ENCODE measurements at regions not wholly inside any gene's neighbourhood (a gene's known extent, or its start where the extent isn't known, plus 50 kb on each side); places are given as distances from the start of the nearest gene placed in this dataset.
A peak's percentile ranks its signal among the peaks of the same experiment; 100 is the strongest.

GRCh38 chr6:137705160-137706082 lies 161.6 kb upstream of the TNFAIP3 start (continued):
- TF ChIP-seq POLR2A (IDR thresholded peaks at IDR 0.05; ENCODE audit: low read depth, low read length), result peak; percentile 47; the same call in 1 of the 2 replicates
- no peak for TF ChIP-seq RCOR1 (IDR thresholded peaks at IDR 0.05; ENCODE audit: insufficient replicate concordance, low read length)

- no peaks in the 10 kb centered on the region; the same call in 1 of the 2 replicates for H3K4me1 ChIP-seq (ENCODE audit: control insufficient read depth, insufficient read depth, low read length)
- H3K18ac ChIP-seq (ENCODE audit: low read depth, low read length), result no peak overlapping the region
- H3K27me3 ChIP-seq (ENCODE audit: control insufficient read depth, insufficient read depth, low read length), result no peaks in the 10 kb centered on the region
- H2BK20ac ChIP-seq (ENCODE audit: low read depth, low read length), result no peak overlapping the region
- no peak overlapping the region for H2BK120ac ChIP-seq (ENCODE audit: low read depth, low read length)
- no peak overlapping the region for H2AFZ ChIP-seq (replicated peaks; ENCODE audit: low read length, poor library complexity)
- no peak for TF ChIP-seq ELK1 (IDR thresholded peaks at IDR 0.05; ENCODE audit: borderline replicate concordance, low read depth, low read length)
- TF ChIP-seq RFX5 (IDR thresholded peaks at IDR 0.05; ENCODE audit: low read depth, low read length), result no peak
- TF ChIP-seq FOS (IDR thresholded peaks at IDR 0.05; ENCODE audit: low read depth, low read length), result no peak
- TF ChIP-seq RAD21 (IDR thresholded peaks at IDR 0.05; ENCODE audit: low read length), result no peak
- no peak for TF ChIP-seq BHLHE40 (IDR thresholded peaks at IDR 0.05; ENCODE audit: low read depth, low read length)
- TF ChIP-seq RCOR1 (IDR thresholded peaks at IDR 0.05; ENCODE audit: insufficient replicate concordance, low read length), result no peak
- no peak for TF ChIP-seq CEBPB (IDR thresholded peaks at IDR 0.05; ENCODE audit: low read depth, low read length)
- no peak for TF ChIP-seq CHD1 (IDR thresholded peaks at IDR 0.05; ENCODE audit: low read depth, low read length)
- no peak for TF ChIP-seq CTCF (conservative IDR thresholded peaks at IDR 0.05; ENCODE audit: low read depth, low read length)
- TF ChIP-seq MAFK (IDR thresholded peaks at IDR 0.05; ENCODE audit: low read depth, low read length), result no peak
- H4K91ac ChIP-seq (ENCODE audit: insufficient read depth, low read depth, low read length), result no peak overlapping the region
- no peak overlapping the region for H3K4ac ChIP-seq (ENCODE audit: low read depth, low read length)
- no peak overlapping the region for H2AK5ac ChIP-seq (ENCODE audit: low read depth, low read length)
- no TSS peak for BruUV-seq (replicated peaks)
- H3K14ac ChIP-seq (replicated peaks; ENCODE audit: low read depth, low read length), result no peak overlapping the region
- no peaks in the 10 kb centered on the region for H4K20me1 ChIP-seq (ENCODE audit: insufficient read depth, low read length)
- H3K4me3 ChIP-seq (ENCODE audit: insufficient read depth, low read depth, low read length), result no peak overlapping the region
- no peak for ATAC-seq (ENCODE audit: low read depth)
- in situ Hi-C loops (cut with MboI; ENCODE audit: low sequenced_read_pairs) (loop anchor here (5.0 kb wide), 1 partner anchor 161 kb away; the partner anchor contains the start of gene TNFAIP3), dilution Hi-C loops (cut with HindIII; ENCODE audit: low sequenced_read_pairs, unreplicated experiment) (no loop called here), intact Hi-C loops (cut with micrococcal nuclease) (no loop called here)
- H3K23ac ChIP-seq (ENCODE audit: low read depth, low read length), result no peak overlapping the region
- no peak overlapping the region for H4K5ac ChIP-seq (ENCODE audit: low read depth, low read length)
- H3K9me1 ChIP-seq (ENCODE audit: insufficient read depth, low read length), result no peaks in the 10 kb centered on the region
- no peak for DNase-seq
- H3K79me1 ChIP-seq (ENCODE audit: low read depth in 1 of 2, low read length in 2 of 2), result no peaks in the 10 kb centered on the region
- WGBS, 2 experiments (ENCODE audit: extremely low coverage in 2 of 2, insufficient read length in 1 of 2), result 73% methylated on average over 9 of the region's 10 CpGs; no CpG with 5 or more reads in 1 of the 2 experiments
- no peak overlapping the region for H3K4me2 ChIP-seq (ENCODE audit: low read depth, low read length)
- no peak overlapping the region for H2BK5ac ChIP-seq (ENCODE audit: low read depth, low read length, poor library complexity, severe bottlenecking)
- no peak overlapping the region for H3K27ac ChIP-seq (ENCODE audit: insufficient read depth, low read length)
- no peak overlapping the region for H4K8ac ChIP-seq (ENCODE audit: low read depth in 2 of 2, low read length in 2 of 2)
- no peak overlapping the region for H2AK9ac ChIP-seq (replicated peaks; ENCODE audit: low read depth, low read length, poor library complexity)
- H3K36me3 ChIP-seq (ENCODE audit: control insufficient read depth, insufficient read depth, low read length), result no peaks in the 10 kb centered on the region
- H2BK15ac ChIP-seq (ENCODE audit: low read depth, low read length), result no peak overlapping the region
- H3K9me3 ChIP-seq (ENCODE audit: control insufficient read depth, insufficient read depth, low read length), result no peaks in the 10 kb centered on the region
- no peak overlapping the region for H3K9ac ChIP-seq (ENCODE audit: low read depth, low read length)
- no peak overlapping the region for H3K56ac ChIP-seq (ENCODE audit: extremely low read depth, insufficient read depth, low read length)
- ChIA-PET POLR2A (ENCODE audit: unreplicated experiment) (no interaction called here), CTCF (interaction anchor here (1.0 to 1.7 kb wide), 3 partner anchors 9 to 239 kb away, joined by 3 to 5 read pairs (median 3); partner anchors contain the start of gene TNFAIP3)
These were observed 160.8 kb upstream of the TNFAIP3 start for GRCh38 chr6:137706083-137706750.
